Nephron progenitor cell (in vitro differentiated cells): ENCODE measurements at regions not wholly inside any gene's neighbourhood (a gene's known extent, or its start where the extent isn't known, plus 50 kb on each side); places are given as distances from the start of the nearest gene placed in this dataset.
"Not testable (repeated sequence)": the region's sequence is repeated elsewhere in the genome, so short reads cannot be mapped to it uniquely, and the experiment has no call there.

ENCODE experiments used
- DNase-seq: peaks from one replicate; pipeline ENCODE4 v3.0.0; 2021
- H3K27ac Mint-ChIP-seq: 2 replicates; pipeline ENCODE4 v1.8.0; 2021; ENCODE audit warnings: mild to moderate bottlenecking, moderate library complexity, mixed read lengths
- H3K27me3 Mint-ChIP-seq: 2 replicates; pipeline ENCODE4 v1.8.0; 2021; ENCODE audit warnings: mild to moderate bottlenecking, low read depth, mixed read lengths; ENCODE audit not compliant: poor library complexity
- H3K36me3 Mint-ChIP-seq: 2 replicates; pipeline ENCODE4 v1.8.0; 2021; ENCODE audit warnings: low read depth, mixed read lengths
- H3K4me1 Mint-ChIP-seq: 2 replicates; pipeline ENCODE4 v1.8.0; 2021; ENCODE audit warnings: mixed read lengths
- H3K4me3 Mint-ChIP-seq: 2 replicates; pipeline ENCODE4 v1.8.0; 2021; ENCODE audit warnings: mild to moderate bottlenecking, moderate library complexity, mixed read lengths
- H3K9me3 Mint-ChIP-seq: 2 replicates; pipeline ENCODE4 v1.8.0; 2021; ENCODE audit warnings: mild to moderate bottlenecking, moderate library complexity, mixed read lengths
- CTCF ChIP-seq: fragments of 200-600 bp; sonication (generic); IDR thresholded peaks from 2 replicates; pipeline ENCODE4 v1.5.0; 2021; ENCODE audit warnings: antibody characterized with exemption

GRCh38 chr2:63735931-63736330 lies 105.8 kb upstream of the UGP2 start:
- Mint-ChIP-seq H3K27me3 (peaks cover under 1% of the 10 kb centered on the region), H3K9me3 (no peaks in the 10 kb centered on the region), H3K4me3 (no peak overlapping the region), H3K36me3 (no peaks in the 10 kb centered on the region), H3K27ac (no peak overlapping the region), H3K4me1 (no peaks in the 10 kb centered on the region)
- TF ChIP-seq CTCF: no peak
- DNase-seq: no peak

- Mint-ChIP-seq H3K9me3 (no peaks in the 10 kb centered on the region), H3K36me3 (no peaks in the 10 kb centered on the region), H3K27ac (no peak overlapping the region), H3K4me1 (no peaks in the 10 kb centered on the region), H3K27me3 (no peaks in the 10 kb centered on the region), H3K4me3 (no peak overlapping the region)
- no peak for DNase-seq
- no peak for TF ChIP-seq CTCF
Measured at GRCh38 chr2:63736354-63736753, 105.3 kb upstream of the UGP2 start.

GRCh38 chr2:63737081-63737751 lies 104.5 kb upstream of the UGP2 start:
- no peaks in the 10 kb centered on the region for H3K9me3 Mint-ChIP-seq
- no peak for TF ChIP-seq CTCF
- H3K4me3 Mint-ChIP-seq: no peak overlapping the region
- H3K36me3 Mint-ChIP-seq: no peaks in the 10 kb centered on the region
- no peak overlapping the region for H3K27ac Mint-ChIP-seq
- H3K27me3 Mint-ChIP-seq: no peaks in the 10 kb centered on the region
- no peaks in the 10 kb centered on the region for H3K4me1 Mint-ChIP-seq
- no peak for DNase-seq

- Mint-ChIP-seq H3K27me3 (no peaks in the 10 kb centered on the region), H3K9me3 (no peaks in the 10 kb centered on the region), H3K4me1 (no peaks in the 10 kb centered on the region), H3K27ac (no peak overlapping the region), H3K36me3 (no peaks in the 10 kb centered on the region), H3K4me3 (no peak overlapping the region)
- DNase-seq: no peak
- no peak for TF ChIP-seq CTCF
Measured at GRCh38 chr2:63738019-63738418, 103.7 kb upstream of the UGP2 start.

GRCh38 chr2:63739180-63739579 lies 102.5 kb upstream of the UGP2 start:
- DNase-seq, H3K4me3 Mint-ChIP-seq, H3K36me3 Mint-ChIP-seq, H3K27me3 Mint-ChIP-seq, H3K27ac Mint-ChIP-seq, H3K4me1 Mint-ChIP-seq, H3K9me3 Mint-ChIP-seq: not testable (repeated sequence)

GRCh38 chr2:63740020-63740419 lies 101.7 kb upstream of the UGP2 start:
- no peak for TF ChIP-seq CTCF
- Mint-ChIP-seq H3K27ac (no peak overlapping the region), H3K4me1 (no peaks in the 10 kb centered on the region), H3K4me3 (no peak overlapping the region), H3K27me3 (no peaks in the 10 kb centered on the region), H3K36me3 (no peaks in the 10 kb centered on the region), H3K9me3 (no peaks in the 10 kb centered on the region)
- DNase-seq: no peak
